H9 (cell line): ENCODE measurements at regions not wholly inside any gene's neighbourhood (a gene's known extent, or its start where the extent isn't known, plus 50 kb on each side); places are given as distances from the start of the nearest gene placed in this dataset.

ENCODE experiments used
- DNase-seq: peaks from one replicate; pipeline ENCODE4 v3.0.0-alpha.2; 2017
- H2AFZ ChIP-seq: one replicate; pipeline ENCODE4 v1.6.1; 2013; ENCODE audit warnings: mild to moderate bottlenecking, low read length, control low read depth, moderate library complexity
- H2AK5ac ChIP-seq: 2 replicates; pipeline ENCODE4 v1.6.1; 2013; ENCODE audit warnings: low read length, control low read depth, mixed read lengths; ENCODE audit not compliant: insufficient read length
- H2BK120ac ChIP-seq: one replicate; pipeline ENCODE4 v1.6.1; 2013; ENCODE audit warnings: low read depth, mild to moderate bottlenecking, low read length, control low read depth, inconsistent platforms; ENCODE audit not compliant: poor library complexity, severe bottlenecking
- H2BK12ac ChIP-seq: 2 replicates; pipeline ENCODE4 v1.6.1; 2013; ENCODE audit warnings: low read length, control low read depth, mixed read lengths, low read depth; ENCODE audit not compliant: insufficient read length
- H2BK15ac ChIP-seq: 2 replicates; pipeline ENCODE4 v1.6.1; 2013; ENCODE audit warnings: low read depth, low read length, control low read depth
- H2BK20ac ChIP-seq: one replicate; pipeline ENCODE4 v1.6.1; 2013; ENCODE audit warnings: low read depth, mild to moderate bottlenecking, low read length, control low read depth, inconsistent platforms; ENCODE audit not compliant: poor library complexity, severe bottlenecking
- H2BK5ac ChIP-seq: 2 replicates; pipeline ENCODE4 v1.6.1; 2013; ENCODE audit warnings: low read length, control low read depth, mixed read lengths; ENCODE audit not compliant: insufficient read length
- H3K14ac ChIP-seq: 2 replicates; pipeline ENCODE4 v1.6.1; 2013; ENCODE audit warnings: low read length, control low read depth; ENCODE audit not compliant: insufficient read depth
- H3K18ac ChIP-seq: 2 replicates; pipeline ENCODE4 v1.6.1; 2013; ENCODE audit warnings: low read depth, mild to moderate bottlenecking, mixed read lengths, low read length, control low read depth; ENCODE audit not compliant: insufficient read length
- H3K23ac ChIP-seq: 2 replicates; pipeline ENCODE4 v1.6.1; 2013; ENCODE audit warnings: low read length, control low read depth, mixed read lengths, low read depth; ENCODE audit not compliant: insufficient read length
- H3K23me2 ChIP-seq: 2 replicates; pipeline ENCODE4 v1.6.1; 2013; ENCODE audit warnings: low read depth, mild to moderate bottlenecking, mixed read lengths, low read length, control low read depth; ENCODE audit not compliant: insufficient read length, poor library complexity, severe bottlenecking
- H3K27ac ChIP-seq: 2 replicates; pipeline ENCODE4 v1.5.1; 2013; ENCODE audit warnings: low read length, control low read depth, mixed read lengths, low read depth; ENCODE audit not compliant: insufficient read length
- H3K27me3 ChIP-seq: 2 replicates; pipeline ENCODE4 v1.6.1; 2013; ENCODE audit warnings: low read length, control low read depth, inconsistent platforms; ENCODE audit not compliant: insufficient read depth
- H3K4ac ChIP-seq: 2 replicates; pipeline ENCODE4 v1.6.1; 2013; ENCODE audit warnings: low read depth, mild to moderate bottlenecking, control low read depth, inconsistent platforms, low read length, moderate library complexity
- H3K4me1 ChIP-seq: 2 replicates; pipeline ENCODE4 v1.6.1; 2013; ENCODE audit warnings: low read length, control low read depth, inconsistent platforms; ENCODE audit not compliant: insufficient read depth
- H3K4me2 ChIP-seq: 2 replicates; pipeline ENCODE4 v1.6.1; 2013; ENCODE audit warnings: low read length, control low read depth, mixed read lengths; ENCODE audit not compliant: insufficient read length, insufficient read depth
- H3K56ac ChIP-seq: 2 replicates; pipeline ENCODE4 v1.6.1; 2013; ENCODE audit warnings: low read depth, mild to moderate bottlenecking, mixed read lengths, low read length, control low read depth; ENCODE audit not compliant: insufficient read length
- H3K79me1 ChIP-seq: 2 replicates; pipeline ENCODE4 v1.6.1; 2013; ENCODE audit warnings: low read depth, mild to moderate bottlenecking, moderate library complexity, low read length, control low read depth, inconsistent platforms; ENCODE audit not compliant: insufficient read depth, poor library complexity, severe bottlenecking
- H3K79me2 ChIP-seq: 2 replicates; pipeline ENCODE4 v1.6.1; 2013; ENCODE audit warnings: low read length, control low read depth, inconsistent platforms; ENCODE audit not compliant: insufficient read depth
- H3K9ac ChIP-seq: 2 replicates; pipeline ENCODE4 v1.6.1; 2013; ENCODE audit warnings: low read length, control low read depth, mixed read lengths; ENCODE audit not compliant: insufficient read length; ENCODE audit errors: extremely low read depth
- H3K9me3 ChIP-seq: one replicate; pipeline ENCODE4 v1.6.1; 2013; ENCODE audit warnings: low read depth, low read length, inconsistent platforms; ENCODE audit not compliant: control insufficient read depth
- H3T11ph ChIP-seq: one replicate; pipeline ENCODE4 v1.6.1; 2013; ENCODE audit warnings: mild to moderate bottlenecking, low read length, control low read depth, inconsistent platforms
- H4K20me1 ChIP-seq: one replicate; pipeline ENCODE4 v1.6.1; 2013; ENCODE audit not compliant: control insufficient read depth, insufficient read length, insufficient read depth
- H4K5ac ChIP-seq: 2 replicates; pipeline ENCODE4 v1.6.1; 2013; ENCODE audit warnings: low read depth, mild to moderate bottlenecking, mixed read lengths, low read length, control low read depth; ENCODE audit not compliant: insufficient read length
- H4K8ac ChIP-seq: replicated peaks from 2 replicates; pipeline ENCODE4 v1.6.1; 2013; ENCODE audit warnings: low read length, control low read depth, mixed read lengths, low read depth; ENCODE audit not compliant: insufficient read length
- H4K91ac ChIP-seq: 2 replicates; pipeline ENCODE4 v1.6.1; 2013; ENCODE audit warnings: low read depth, mild to moderate bottlenecking, moderate library complexity, mixed read lengths, low read length, control low read depth; ENCODE audit not compliant: insufficient read length
- H3K27ac Mint-ChIP-seq, 3 experiments: 2 replicates in 2 of 3; 3 replicates in 1 of 3; pipeline ENCODE4 v1.8.0; 2020 to 2021; ENCODE audit warnings: mixed read lengths in 3 of 3, mild to moderate bottlenecking in 1 of 3, moderate library complexity in 1 of 3
- H3K27me3 Mint-ChIP-seq: 2 replicates; pipeline ENCODE4 v1.8.0; 2021; ENCODE audit warnings: low read depth, mild to moderate bottlenecking, moderate library complexity, mixed read lengths
- H3K36me3 Mint-ChIP-seq, 3 experiments: 2 replicates in 2 of 3; 3 replicates in 1 of 3; pipeline ENCODE4 v1.8.0; 2020 to 2021; ENCODE audit warnings: low read depth in 3 of 3, mixed read lengths in 3 of 3; ENCODE audit not compliant: insufficient read depth in 1 of 3
- H3K4me1 Mint-ChIP-seq, 2 experiments: 2 replicates each; pipeline ENCODE4 v1.8.0; 2020; ENCODE audit warnings: mixed read lengths in 2 of 2
- H3K4me3 Mint-ChIP-seq, 2 experiments: 2 replicates in 1 of 2; 3 replicates in 1 of 2; pipeline ENCODE4 v1.8.0; 2020 to 2021; ENCODE audit warnings: mild to moderate bottlenecking in 2 of 2, mixed read lengths in 2 of 2, moderate library complexity in 1 of 2
- H3K9me3 Mint-ChIP-seq, 2 experiments: 2 replicates in 1 of 2; 3 replicates in 1 of 2; pipeline ENCODE4 v1.8.0; 2020; ENCODE audit warnings: mild to moderate bottlenecking in 2 of 2, mixed read lengths in 2 of 2, moderate library complexity in 1 of 2
- CTCF ChIP-seq: fragments of 200-600 bp; sonication (generic); conservative IDR thresholded peaks from 3 replicates; pipeline ENCODE4 v1.8.0; 2021; ENCODE audit warnings: antibody characterized with exemption, mild to moderate bottlenecking
- WGBS: extraction: QIAGEN DNeasy Blood & Tissue Kit; methylation state at CpG from one replicate; pipeline ENCODE4 v1.1.7; 2013; ENCODE audit warnings: missing lambda C conversion rate, low lambda C conversion rate, mixed read lengths; ENCODE audit not compliant: insufficient read length; ENCODE audit errors: extremely low coverage; 5-methylcytosine and 5-hydroxymethylcytosine counted together

DNA sequence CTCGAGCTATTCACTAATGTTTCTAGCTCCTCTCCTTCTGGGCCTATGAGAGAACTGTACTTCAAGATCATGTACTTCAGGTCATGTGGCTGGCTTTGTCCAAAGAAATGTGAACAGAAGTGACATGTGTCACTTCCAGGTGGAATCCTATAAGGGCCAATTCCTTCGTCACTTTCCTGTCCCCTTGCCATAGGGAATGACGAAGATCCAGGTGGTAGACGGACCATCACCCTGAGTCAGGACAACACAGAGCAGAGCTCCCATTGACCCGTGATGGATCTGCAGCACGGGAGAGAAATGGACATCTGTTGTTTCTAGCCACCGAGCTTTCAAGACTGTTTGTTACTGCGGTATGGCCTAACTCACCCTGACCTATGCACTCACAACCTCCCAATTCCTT, 157.0 kb downstream of the DRD1 start:
- H3K4me1 Mint-ChIP-seq: no peaks in the 10 kb centered on the region
- H4K91ac ChIP-seq: no peak overlapping the region
- no peak overlapping the region for H3K9ac ChIP-seq
- TF ChIP-seq CTCF: no peak
- H3K56ac ChIP-seq: no peak overlapping the region
- H3K27ac Mint-ChIP-seq: no peak overlapping the region
- peaks cover 7% of the 10 kb centered on the region for H3K27me3 Mint-ChIP-seq
- H3K36me3 Mint-ChIP-seq: peaks cover 0 to 2% (median 0%) of the 10 kb centered on the region in 3 experiments; a peak in 1 of 7 replicates
- H3K9me3 Mint-ChIP-seq: no peaks in the 10 kb centered on the region; a peak in 1 of 5 replicates
- H2BK120ac ChIP-seq: no peak overlapping the region
- no peaks in the 10 kb centered on the region for H3K79me1 ChIP-seq
- DNase-seq: no peak
- H3K14ac ChIP-seq: no peak overlapping the region
- H3K4me2 ChIP-seq: no peak overlapping the region
- no peaks in the 10 kb centered on the region for H3K4me1 ChIP-seq
- H2AFZ ChIP-seq: no peak overlapping the region
- no peak overlapping the region for H3K4me3 Mint-ChIP-seq
- no peaks in the 10 kb centered on the region for H3K9me3 ChIP-seq
- no peak overlapping the region for H3K27ac ChIP-seq
- no peak overlapping the region for H2AK5ac ChIP-seq
- no CpG with 5 or more reads among the region's 8 CpGs for WGBS
- H2BK15ac ChIP-seq: no peak overlapping the region
- H3K18ac ChIP-seq: no peak overlapping the region
- H3K79me2 ChIP-seq: no peaks in the 10 kb centered on the region
- H2BK20ac ChIP-seq: no peak overlapping the region
- H4K5ac ChIP-seq: no peak overlapping the region
- H3K27me3 ChIP-seq: no peaks in the 10 kb centered on the region
- H3K23me2 ChIP-seq: no peaks in the 10 kb centered on the region
- no peak overlapping the region for H2BK5ac ChIP-seq
- H3K23ac ChIP-seq: no peak overlapping the region
- no peak overlapping the region for H3T11ph ChIP-seq
- H2BK12ac ChIP-seq: no peak overlapping the region
- H3K4ac ChIP-seq: no peak overlapping the region
- H4K8ac ChIP-seq: no peak overlapping the region
- no peaks in the 10 kb centered on the region for H4K20me1 ChIP-seq
